ENCODE measurements at regions not wholly inside any gene's neighbourhood (a gene's known extent, or its start where the extent isn't known, plus 50 kb on each side); places are given as distances from the start of the nearest gene placed in this dataset.

- peaks cover 8% of the 10 kb centered on the region for H3K36me3 Mint-ChIP-seq (ENCODE audit: unreplicated experiment)
- no peak for DNase-seq
- no peak overlapping the region for H3K4me3 Mint-ChIP-seq (ENCODE audit: unreplicated experiment)
- H3K27ac Mint-ChIP-seq (ENCODE audit: unreplicated experiment): no peak overlapping the region
- peaks cover 1% of the 10 kb centered on the region for H3K9me3 Mint-ChIP-seq (ENCODE audit: unreplicated experiment)
- peaks cover 1% of the 10 kb centered on the region for H3K27me3 Mint-ChIP-seq (ENCODE audit: unreplicated experiment)
- TF ChIP-seq, protein P1, sequence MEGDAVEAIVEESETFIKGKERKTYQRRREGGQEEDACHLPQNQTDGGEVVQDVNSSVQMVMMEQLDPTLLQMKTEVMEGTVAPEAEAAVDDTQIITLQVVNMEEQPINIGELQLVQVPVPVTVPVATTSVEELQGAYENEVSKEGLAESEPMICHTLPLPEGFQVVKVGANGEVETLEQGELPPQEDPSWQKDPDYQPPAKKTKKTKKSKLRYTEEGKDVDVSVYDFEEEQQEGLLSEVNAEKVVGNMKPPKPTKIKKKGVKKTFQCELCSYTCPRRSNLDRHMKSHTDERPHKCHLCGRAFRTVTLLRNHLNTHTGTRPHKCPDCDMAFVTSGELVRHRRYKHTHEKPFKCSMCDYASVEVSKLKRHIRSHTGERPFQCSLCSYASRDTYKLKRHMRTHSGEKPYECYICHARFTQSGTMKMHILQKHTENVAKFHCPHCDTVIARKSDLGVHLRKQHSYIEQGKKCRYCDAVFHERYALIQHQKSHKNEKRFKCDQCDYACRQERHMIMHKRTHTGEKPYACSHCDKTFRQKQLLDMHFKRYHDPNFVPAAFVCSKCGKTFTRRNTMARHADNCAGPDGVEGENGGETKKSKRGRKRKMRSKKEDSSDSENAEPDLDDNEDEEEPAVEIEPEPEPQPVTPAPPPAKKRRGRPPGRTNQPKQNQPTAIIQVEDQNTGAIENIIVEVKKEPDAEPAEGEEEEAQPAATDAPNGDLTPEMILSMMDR (IDR thresholded peaks at IDR 0.05; ENCODE audit: partially characterized antibody, unreplicated experiment): no peak
- H3K4me1 Mint-ChIP-seq (ENCODE audit: low read depth, unreplicated experiment): peaks cover 11% of the 10 kb centered on the region
Observed at GRCh38 chr6:14258117-14258516, 140.5 kb downstream of the CD83 start.

GRCh38 chr6:14258695-14259593 lies 141.4 kb downstream of the CD83 start:
- peak overlapping the region; percentile 62 for H3K27ac Mint-ChIP-seq (ENCODE audit: unreplicated experiment)
- TF ChIP-seq, protein P1 (IDR thresholded peaks at IDR 0.05; ENCODE audit: partially characterized antibody, unreplicated experiment): no peak
- H3K4me3 Mint-ChIP-seq (ENCODE audit: unreplicated experiment): no peak overlapping the region
- peaks cover 10% of the 10 kb centered on the region for H3K36me3 Mint-ChIP-seq (ENCODE audit: unreplicated experiment)
- no peak for DNase-seq
- H3K27me3 Mint-ChIP-seq (ENCODE audit: unreplicated experiment): no peaks in the 10 kb centered on the region
- H3K4me1 Mint-ChIP-seq (ENCODE audit: low read depth, unreplicated experiment): peaks cover 11% of the 10 kb centered on the region
- H3K9me3 Mint-ChIP-seq (ENCODE audit: unreplicated experiment): peaks cover 1% of the 10 kb centered on the region

DNA sequence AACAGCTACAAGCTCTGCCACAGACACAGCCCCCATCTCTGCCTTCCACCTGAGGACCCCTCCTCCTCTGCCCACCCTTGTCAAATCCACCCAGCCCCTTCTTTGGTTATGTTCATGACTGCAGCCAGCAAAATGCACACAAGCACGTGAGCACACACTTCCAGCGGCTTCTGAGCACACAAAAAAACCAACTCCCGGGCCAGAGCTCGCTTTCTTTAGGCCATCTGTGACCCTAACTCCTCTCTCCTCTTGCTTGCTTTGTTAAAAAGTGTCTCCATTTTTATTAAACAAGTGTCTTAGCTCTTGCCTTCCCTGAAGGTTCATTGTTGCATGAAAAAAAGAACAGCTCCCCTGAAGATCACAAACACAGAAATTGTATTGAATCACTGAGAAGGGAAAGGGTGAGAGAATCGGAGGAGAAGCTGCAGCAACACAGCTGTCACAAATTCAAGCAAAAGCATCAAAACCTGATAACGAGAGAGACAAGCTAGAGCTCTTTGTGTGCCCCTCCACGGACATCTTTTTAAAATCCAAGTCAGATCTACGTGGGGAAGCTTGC lies 142.1 kb downstream of the CD83 start:
- H3K36me3 Mint-ChIP-seq (ENCODE audit: unreplicated experiment): peaks cover 17% of the 10 kb centered on the region
- peak overlapping the region; percentile 62 for H3K27ac Mint-ChIP-seq (ENCODE audit: unreplicated experiment)
- no peak for DNase-seq
- peaks cover 1% of the 10 kb centered on the region for H3K9me3 Mint-ChIP-seq (ENCODE audit: unreplicated experiment)
- TF ChIP-seq, protein P1 (IDR thresholded peaks at IDR 0.05; ENCODE audit: partially characterized antibody, unreplicated experiment): no peak
- peaks cover 2% of the 10 kb centered on the region for H3K27me3 Mint-ChIP-seq (ENCODE audit: unreplicated experiment)
- H3K4me3 Mint-ChIP-seq (ENCODE audit: unreplicated experiment): no peak overlapping the region
- H3K4me1 Mint-ChIP-seq (ENCODE audit: low read depth, unreplicated experiment): peaks cover 13% of the 10 kb centered on the region

DNA sequence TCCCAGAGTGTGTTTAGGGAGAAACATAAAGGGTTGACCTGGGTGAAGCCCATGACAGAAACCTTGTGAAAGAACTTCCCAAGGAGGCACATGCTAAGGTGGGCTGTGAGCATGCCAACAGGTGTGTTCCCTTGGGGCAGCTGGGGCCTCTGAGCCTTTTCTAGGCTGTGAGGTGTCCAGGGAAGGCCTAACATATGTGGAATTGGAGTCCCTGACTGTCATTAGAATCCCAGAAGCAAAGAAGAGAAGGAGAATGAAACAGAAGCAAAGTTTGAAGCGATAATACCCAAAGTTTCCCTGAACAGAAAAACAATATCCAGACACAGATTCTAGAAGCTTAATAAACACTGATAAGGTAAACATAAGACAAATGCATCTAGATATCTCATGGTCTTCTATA lies 143.3 kb downstream of the CD83 start:
- Mint-ChIP-seq H3K36me3 (ENCODE audit: unreplicated experiment) (peaks cover 17% of the 10 kb centered on the region), H3K9me3 (ENCODE audit: unreplicated experiment) (peaks cover 6% of the 10 kb centered on the region), H3K4me3 (ENCODE audit: unreplicated experiment) (no peak overlapping the region), H3K4me1 (ENCODE audit: low read depth, unreplicated experiment) (peaks cover 23% of the 10 kb centered on the region), H3K27ac (ENCODE audit: unreplicated experiment) (no peak overlapping the region), H3K27me3 (ENCODE audit: unreplicated experiment) (peaks cover 5% of the 10 kb centered on the region)
- DNase-seq: no peak
- TF ChIP-seq, protein P1 (IDR thresholded peaks at IDR 0.05; ENCODE audit: partially characterized antibody, unreplicated experiment): no peak

GRCh38 chr6:14263881-14264424 lies 146.4 kb downstream of the CD83 start:
- peaks cover 32% of the 10 kb centered on the region for H3K4me1 Mint-ChIP-seq (ENCODE audit: low read depth, unreplicated experiment)
- DNase-seq: no peak
- peaks cover 17% of the 10 kb centered on the region for H3K36me3 Mint-ChIP-seq (ENCODE audit: unreplicated experiment)
- H3K27me3 Mint-ChIP-seq (ENCODE audit: unreplicated experiment): peaks cover 9% of the 10 kb centered on the region
- no peak overlapping the region for H3K4me3 Mint-ChIP-seq (ENCODE audit: unreplicated experiment)
- peaks cover 6% of the 10 kb centered on the region for H3K9me3 Mint-ChIP-seq (ENCODE audit: unreplicated experiment)
- TF ChIP-seq, protein P1 (IDR thresholded peaks at IDR 0.05; ENCODE audit: partially characterized antibody, unreplicated experiment): no peak
- H3K27ac Mint-ChIP-seq (ENCODE audit: unreplicated experiment): peak overlapping the region; percentile 96

Data from glutamatergic neuron (in vitro differentiated cells).